Lower lobe of right lung (tissue), 2 donors: ENCODE measurements at regions not wholly inside any gene's neighbourhood (a gene's known extent, or its start where the extent isn't known, plus 50 kb on each side); places are given as distances from the start of the nearest gene placed in this dataset.

Experiments used
- ATAC-seq, 2 donors: fragments of 200-7000 bp; cut with Tn5 transposase; one replicate each; pipeline ENCODE4 v1.9.1; 2020 to 2022; ENCODE audit warnings: mild to moderate bottlenecking in 2 of 2, moderate library complexity in 2 of 2
- DNase-seq: peaks from one replicate; pipeline ENCODE4 v3.0.0-alpha.2; 2020
- H3K27ac ChIP-seq: fragments of 200-600 bp; one replicate; pipeline ENCODE4 v1.8.0; 2022
- H3K27me3 ChIP-seq: fragments of 200-600 bp; one replicate; pipeline ENCODE4 v1.8.0; 2022; ENCODE audit warnings: low read depth
- H3K36me3 ChIP-seq: fragments of 200-600 bp; one replicate; pipeline ENCODE4 v1.8.0; 2022; ENCODE audit warnings: mild to moderate bottlenecking
- H3K4me1 ChIP-seq: fragments of 200-600 bp; one replicate; pipeline ENCODE4 v1.8.0; 2022
- H3K4me3 ChIP-seq: fragments of 200-600 bp; one replicate; pipeline ENCODE4 v1.8.0; 2022; ENCODE audit warnings: mild to moderate bottlenecking
- H3K9me3 ChIP-seq: fragments of 200-600 bp; one replicate; pipeline ENCODE4 v1.8.0; 2022
- intact Hi-C: fragments of 100-400 bp; cut with DNase I; formaldehyde crosslinking; loops from one replicate; pipeline ENCODE4 v1.11.0; 2022
- TF ChIP-seq, protein P1 (sequence below): fragments of 200-600 bp; IDR thresholded peaks from one replicate; pipeline ENCODE4 v1.8.0; 2022; ENCODE audit warnings: antibody characterized with exemption, mild to moderate bottlenecking
- donor health status: DM: no; HTN: yes; CAD: no; lungs with severe emphysema.

DNA sequence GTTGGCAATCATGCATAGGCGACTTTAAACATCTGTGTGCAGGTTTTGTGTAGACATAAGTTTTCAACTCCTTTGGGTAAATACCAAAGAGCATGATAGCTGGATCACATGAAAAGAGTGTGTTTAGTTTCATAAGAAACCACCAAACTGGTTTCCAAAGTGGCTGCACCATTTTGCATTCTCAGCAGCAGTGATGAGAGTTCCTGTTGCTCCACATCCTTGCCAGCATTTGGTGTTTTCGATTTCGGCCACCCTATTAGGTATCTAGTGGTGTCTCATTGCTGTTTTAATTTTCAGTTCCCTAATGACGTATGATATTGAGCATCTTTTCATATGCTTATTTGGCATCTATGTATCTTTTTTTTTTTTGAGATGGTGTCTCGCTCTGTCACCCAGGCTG is 62.8 kb upstream of the CCND1 start:
- Histone ChIP-seq H3K4me1 (no peaks in the 10 kb centered on the region), H3K4me3 (no peak overlapping the region), H3K9me3 (no peaks in the 10 kb centered on the region), H3K27ac (no peak overlapping the region), H3K36me3 (no peaks in the 10 kb centered on the region), H3K27me3 (no peaks in the 10 kb centered on the region)
- no peak for DNase-seq
- intact Hi-C loops: no loop called here
- TF ChIP-seq, protein P1, sequence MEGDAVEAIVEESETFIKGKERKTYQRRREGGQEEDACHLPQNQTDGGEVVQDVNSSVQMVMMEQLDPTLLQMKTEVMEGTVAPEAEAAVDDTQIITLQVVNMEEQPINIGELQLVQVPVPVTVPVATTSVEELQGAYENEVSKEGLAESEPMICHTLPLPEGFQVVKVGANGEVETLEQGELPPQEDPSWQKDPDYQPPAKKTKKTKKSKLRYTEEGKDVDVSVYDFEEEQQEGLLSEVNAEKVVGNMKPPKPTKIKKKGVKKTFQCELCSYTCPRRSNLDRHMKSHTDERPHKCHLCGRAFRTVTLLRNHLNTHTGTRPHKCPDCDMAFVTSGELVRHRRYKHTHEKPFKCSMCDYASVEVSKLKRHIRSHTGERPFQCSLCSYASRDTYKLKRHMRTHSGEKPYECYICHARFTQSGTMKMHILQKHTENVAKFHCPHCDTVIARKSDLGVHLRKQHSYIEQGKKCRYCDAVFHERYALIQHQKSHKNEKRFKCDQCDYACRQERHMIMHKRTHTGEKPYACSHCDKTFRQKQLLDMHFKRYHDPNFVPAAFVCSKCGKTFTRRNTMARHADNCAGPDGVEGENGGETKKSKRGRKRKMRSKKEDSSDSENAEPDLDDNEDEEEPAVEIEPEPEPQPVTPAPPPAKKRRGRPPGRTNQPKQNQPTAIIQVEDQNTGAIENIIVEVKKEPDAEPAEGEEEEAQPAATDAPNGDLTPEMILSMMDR: no peak
- ATAC-seq: no peak

DNA sequence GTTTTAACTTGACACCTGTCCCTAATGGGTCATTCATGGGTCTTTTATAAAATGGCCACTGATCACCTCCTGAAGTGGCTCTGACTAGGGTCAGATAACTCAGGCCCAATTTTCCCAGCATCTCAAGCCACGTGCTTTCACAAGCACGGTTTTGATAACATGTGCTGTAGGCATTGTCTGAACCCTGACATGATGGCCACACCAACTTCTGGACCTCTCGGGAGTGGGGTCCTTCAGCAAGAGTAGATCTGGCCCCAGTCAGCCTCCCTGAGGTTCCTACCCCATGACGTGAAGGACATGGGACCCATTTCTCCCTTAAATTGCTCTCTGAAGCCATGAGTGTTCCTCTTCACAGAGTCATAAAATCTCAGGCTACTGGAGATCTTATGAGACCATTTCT is 60.4 kb upstream of the CCND1 start:
- ATAC-seq (no peak), DNase-seq (no peak)
- H3K4me3 ChIP-seq: no peak overlapping the region
- TF ChIP-seq, protein P1: no peak
- H3K4me1 ChIP-seq: no peaks in the 10 kb centered on the region
- H3K27ac ChIP-seq: no peak overlapping the region
- intact Hi-C loops: no loop called here
- H3K27me3 ChIP-seq: no peaks in the 10 kb centered on the region
- H3K9me3 ChIP-seq: no peaks in the 10 kb centered on the region
- H3K36me3 ChIP-seq: no peaks in the 10 kb centered on the region

DNA sequence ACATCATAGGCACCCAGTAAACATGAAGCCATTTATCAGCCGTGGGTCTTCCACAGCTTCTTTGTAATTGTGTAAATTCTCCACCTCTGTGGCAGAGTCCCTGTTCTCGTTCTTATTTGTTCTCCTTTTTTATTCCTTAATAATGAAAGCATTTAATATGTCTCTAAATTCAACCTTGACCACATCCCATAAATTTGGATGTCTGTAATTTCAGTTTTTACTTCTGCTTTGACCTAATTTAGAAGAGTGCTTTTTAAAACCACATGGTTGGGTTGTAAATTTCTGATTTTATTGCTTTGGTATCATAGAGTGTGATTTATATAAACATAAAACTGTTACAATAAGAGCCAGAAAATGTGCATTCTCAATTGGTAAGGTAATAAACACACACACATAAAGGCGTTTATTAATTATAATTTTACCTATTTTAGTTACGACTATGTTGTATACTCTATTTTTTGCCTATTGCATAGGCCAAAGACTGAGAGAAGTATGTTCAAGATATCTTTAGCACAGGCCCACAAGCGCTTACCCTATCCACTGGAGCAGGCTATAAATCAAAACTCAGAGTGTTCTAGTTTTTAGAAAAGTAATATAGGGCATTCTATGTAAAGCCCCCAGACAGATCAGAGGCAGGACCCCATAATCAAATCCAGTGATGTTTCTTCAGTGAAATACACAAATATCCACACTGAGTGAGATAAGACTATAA is 58.0 kb upstream of the CCND1 start:
- no peak for ATAC-seq

DNA sequence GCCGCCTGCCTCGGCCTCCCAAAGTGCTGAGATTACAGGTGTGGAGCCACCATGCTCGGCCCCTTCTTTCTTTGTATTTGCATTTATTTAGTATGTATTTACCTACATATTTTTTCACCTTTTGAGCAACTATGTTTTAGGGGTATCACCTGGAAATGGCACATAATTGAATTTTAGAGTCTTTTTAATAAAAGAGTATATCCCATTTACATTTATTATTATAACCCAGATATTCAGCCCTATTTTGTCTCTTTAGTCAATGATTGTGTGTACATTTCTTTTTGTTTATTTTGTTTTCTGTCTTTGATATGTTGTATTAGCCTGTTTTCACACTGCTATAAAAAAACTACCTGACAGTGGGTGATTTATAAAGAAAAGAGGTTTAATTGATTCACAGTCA is 56.8 kb upstream of the CCND1 start:
- no peaks in the 10 kb centered on the region for H3K27me3 ChIP-seq
- H3K4me3 ChIP-seq: no peak overlapping the region
- H3K4me1 ChIP-seq: no peaks in the 10 kb centered on the region
- no peak overlapping the region for H3K27ac ChIP-seq
- H3K9me3 ChIP-seq: no peaks in the 10 kb centered on the region
- no peak for DNase-seq
- intact Hi-C loops: no loop called here
- H3K36me3 ChIP-seq: no peaks in the 10 kb centered on the region
- TF ChIP-seq, protein P1: no peak
- ATAC-seq: no peak

More for the DNA sequence above, 58.0 kb upstream of the CCND1 start:
- TF ChIP-seq, protein P1: no peak
- no peaks in the 10 kb centered on the region for H3K9me3 ChIP-seq
- H3K4me1 ChIP-seq: no peaks in the 10 kb centered on the region
- H3K27ac ChIP-seq: no peak overlapping the region
- DNase-seq: no peak
- no peaks in the 10 kb centered on the region for H3K36me3 ChIP-seq
- H3K4me3 ChIP-seq: no peak overlapping the region
- no peaks in the 10 kb centered on the region for H3K27me3 ChIP-seq
- intact Hi-C loops: no loop called here

DNA sequence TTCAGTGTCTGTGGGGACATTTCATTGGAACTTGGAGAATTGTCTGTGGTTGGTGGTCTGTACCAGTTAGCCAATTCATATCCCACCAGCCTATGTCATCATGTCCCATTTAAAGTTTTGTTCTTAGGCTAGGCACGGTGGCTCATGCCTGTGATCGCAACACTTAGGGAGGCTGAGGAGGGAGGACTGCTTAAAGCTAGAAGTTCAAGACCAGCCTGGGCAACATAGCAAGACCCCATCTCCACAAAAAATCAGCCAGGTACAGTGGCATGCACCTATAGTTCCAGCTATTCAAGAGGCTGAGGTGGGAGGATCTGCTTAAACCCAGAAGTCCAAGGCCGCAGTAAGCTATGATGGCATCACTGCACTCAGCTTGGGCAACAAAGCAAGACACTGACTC is 55.6 kb upstream of the CCND1 start:
- no peaks in the 10 kb centered on the region for H3K27me3 ChIP-seq

More for the DNA sequence above, 55.6 kb upstream of the CCND1 start:
- TF ChIP-seq, protein P1: no peak
- Histone ChIP-seq H3K36me3 (no peaks in the 10 kb centered on the region), H3K4me1 (no peaks in the 10 kb centered on the region), H3K27ac (no peak overlapping the region), H3K9me3 (no peaks in the 10 kb centered on the region), H3K4me3 (no peak overlapping the region)
- ATAC-seq (no peak), DNase-seq (no peak)
- intact Hi-C loops: no loop called here
